HFFc6 (cell line): ENCODE measurements at regions not wholly inside any gene's neighbourhood (a gene's known extent, or its start where the extent isn't known, plus 50 kb on each side); places are given as distances from the start of the nearest gene placed in this dataset.

ENCODE experiments used
- DNase-seq: peaks from one replicate; pipeline ENCODE4 v3.0.0-alpha.2; 2018
- H3K27ac Mint-ChIP-seq: 2 replicates; pipeline ENCODE4 v1.8.0; 2020; ENCODE audit warnings: mild to moderate bottlenecking, mixed read lengths
- H3K27me3 Mint-ChIP-seq: 2 replicates; pipeline ENCODE4 v1.8.0; 2021; ENCODE audit warnings: mild to moderate bottlenecking, moderate library complexity, mixed read lengths; ENCODE audit not compliant: insufficient read depth
- H3K36me3 Mint-ChIP-seq: 2 replicates; pipeline ENCODE4 v1.8.0; 2021; ENCODE audit warnings: low read depth, mixed read lengths
- H3K4me1 Mint-ChIP-seq: 2 replicates; pipeline ENCODE4 v1.8.0; 2020; ENCODE audit warnings: low read depth, mixed read lengths
- H3K4me3 Mint-ChIP-seq: 2 replicates; pipeline ENCODE4 v1.8.0; 2020; ENCODE audit warnings: mild to moderate bottlenecking, moderate library complexity, mixed read lengths
- H3K9me3 Mint-ChIP-seq: 2 replicates; pipeline ENCODE4 v1.8.0; 2020; ENCODE audit warnings: mild to moderate bottlenecking, mixed read lengths
- CTCF ChIP-seq: fragments of 200-600 bp; sonication (generic); IDR thresholded peaks from 2 replicates; pipeline ENCODE4 v1.5.0; 2021; ENCODE audit warnings: antibody characterized with exemption, mild to moderate bottlenecking

- Mint-ChIP-seq H3K27ac (no peak overlapping the region), H3K4me1 (no peaks in the 10 kb centered on the region), H3K4me3 (no peak overlapping the region), H3K9me3 (no peaks in the 10 kb centered on the region), H3K27me3 (peaks cover 7% of the 10 kb centered on the region), H3K36me3 (no peaks in the 10 kb centered on the region)
- TF ChIP-seq CTCF = no peak
- DNase-seq = no peak
These were observed 64.7 kb upstream of the ATG10 start for GRCh38 chr5:81907012-81907635.

- no peak for TF ChIP-seq CTCF
- Mint-ChIP-seq H3K27ac (no peak overlapping the region), H3K27me3 (peaks cover 5% of the 10 kb centered on the region; the same call in 1 of the 2 replicates), H3K9me3 (peaks cover 3% of the 10 kb centered on the region), H3K36me3 (no peaks in the 10 kb centered on the region), H3K4me1 (no peaks in the 10 kb centered on the region), H3K4me3 (no peak overlapping the region)
- DNase-seq = no peak
These were observed 65.7 kb upstream of the ATG10 start for GRCh38 chr5:81906086-81906485.

DNA sequence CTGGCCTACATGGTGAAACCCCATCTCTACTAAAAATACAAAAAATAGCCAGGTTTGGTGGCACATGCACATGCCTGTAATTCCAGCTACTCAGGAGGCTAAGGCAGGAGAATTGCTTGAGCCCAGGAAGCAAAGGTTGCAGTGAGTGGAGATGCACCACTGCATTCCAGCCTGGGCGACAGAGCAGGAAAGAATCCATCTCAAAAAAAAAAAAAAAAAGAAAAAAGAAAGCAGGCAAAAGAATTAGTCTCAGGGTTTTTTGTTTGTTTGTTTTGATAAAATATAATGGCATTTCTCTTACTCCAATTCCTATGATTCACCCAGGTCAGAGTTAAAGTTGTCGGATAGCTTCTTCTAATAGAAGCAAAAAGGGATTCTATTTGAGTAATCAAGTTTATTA, 67.0 kb upstream of the ATG10 start:
- no peak for TF ChIP-seq CTCF
- no peak overlapping the region for H3K4me3 Mint-ChIP-seq
- H3K27ac Mint-ChIP-seq = no peak overlapping the region

GRCh38 chr5:81904166-81904565, 67.7 kb upstream of the ATG10 start:
- H3K4me3 Mint-ChIP-seq = no peak overlapping the region

More for the DNA sequence above, 67.0 kb upstream of the ATG10 start:
- no peaks in the 10 kb centered on the region for H3K36me3 Mint-ChIP-seq
- peaks cover 5% of the 10 kb centered on the region; the same call in 1 of the 2 replicates for H3K27me3 Mint-ChIP-seq
- no peaks in the 10 kb centered on the region for H3K4me1 Mint-ChIP-seq
- H3K9me3 Mint-ChIP-seq = peaks cover 8% of the 10 kb centered on the region
- no peak for DNase-seq

DNA sequence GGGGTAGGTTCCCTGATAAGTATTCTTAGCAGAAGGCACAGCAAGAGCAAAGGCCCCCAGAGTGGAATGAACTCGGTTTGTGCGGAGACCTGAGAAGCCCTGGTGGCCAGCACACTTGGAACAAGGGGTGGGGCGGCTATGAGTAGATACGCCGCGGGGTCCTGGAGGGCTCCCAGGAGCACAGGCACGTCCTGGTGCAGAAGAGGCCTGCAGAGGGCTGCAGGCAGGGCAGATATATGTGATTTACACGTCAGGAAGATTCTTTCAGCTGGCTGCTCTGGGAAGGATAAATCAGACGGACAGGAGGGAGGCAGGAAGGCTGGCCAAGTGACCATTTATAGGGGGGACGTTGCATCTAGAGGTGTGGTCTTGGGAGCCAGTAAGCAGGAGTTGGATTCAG, 70.2 kb upstream of the ATG10 start:
- no peak overlapping the region for H3K27ac Mint-ChIP-seq
- no peak for TF ChIP-seq CTCF
- H3K27me3 Mint-ChIP-seq = peaks cover 1% of the 10 kb centered on the region
- no peak overlapping the region for H3K4me3 Mint-ChIP-seq
- H3K36me3 Mint-ChIP-seq = no peaks in the 10 kb centered on the region
- peaks cover 8% of the 10 kb centered on the region for H3K9me3 Mint-ChIP-seq
- H3K4me1 Mint-ChIP-seq = no peaks in the 10 kb centered on the region
- DNase-seq = no peak

More at GRCh38 chr5:81904166-81904565, 67.7 kb upstream of the ATG10 start:
- DNase-seq = no peak
- Mint-ChIP-seq H3K27ac (no peak overlapping the region), H3K9me3 (peaks cover 8% of the 10 kb centered on the region), H3K4me1 (no peaks in the 10 kb centered on the region), H3K27me3 (peaks cover 5% of the 10 kb centered on the region), H3K36me3 (no peaks in the 10 kb centered on the region)
- no peak for TF ChIP-seq CTCF

- H3K4me1 Mint-ChIP-seq = no peaks in the 10 kb centered on the region
- H3K4me3 Mint-ChIP-seq = no peak overlapping the region
- H3K27ac Mint-ChIP-seq = no peak overlapping the region
- no peak for DNase-seq
- H3K36me3 Mint-ChIP-seq = no peaks in the 10 kb centered on the region
- H3K9me3 Mint-ChIP-seq = peaks cover 8% of the 10 kb centered on the region
- no peak for TF ChIP-seq CTCF
- peaks cover 1% of the 10 kb centered on the region for H3K27me3 Mint-ChIP-seq
These were observed 72.7 kb upstream of the ATG10 start for GRCh38 chr5:81899123-81899522.
